Kidney epithelial cell (primary cell): ENCODE measurements at regions not wholly inside any gene's neighbourhood (a gene's known extent, or its start where the extent isn't known, plus 50 kb on each side); places are given as distances from the start of the nearest gene placed in this dataset.

ENCODE experiments used
- DNase-seq: peaks from one replicate; pipeline ENCODE4 v3.0.0-alpha.2; 2010; ENCODE audit warnings: low read depth
- H3K27me3 ChIP-seq: 2 replicates; pipeline ENCODE4 v1.6.0; 2011; ENCODE audit warnings: low read length; ENCODE audit not compliant: control insufficient read depth, insufficient read depth
- H3K36me3 ChIP-seq: 2 replicates; pipeline ENCODE4 v1.5.1; 2011; ENCODE audit warnings: low read length; ENCODE audit not compliant: control insufficient read depth, insufficient read depth
- H3K4me3 ChIP-seq: 2 replicates; pipeline ENCODE4 v1.5.1; 2011; ENCODE audit warnings: low read depth, mild to moderate bottlenecking, control low read depth, low read length
- TF ChIP-seq, protein P1 (sequence below): IDR thresholded peaks from 2 replicates; pipeline ENCODE4 v1.5.1; 2011; ENCODE audit warnings: mild to moderate bottlenecking, moderate library complexity, low read length, control low read depth, inconsistent platforms; ENCODE audit not compliant: insufficient read depth, poor library complexity, severe bottlenecking

DNA sequence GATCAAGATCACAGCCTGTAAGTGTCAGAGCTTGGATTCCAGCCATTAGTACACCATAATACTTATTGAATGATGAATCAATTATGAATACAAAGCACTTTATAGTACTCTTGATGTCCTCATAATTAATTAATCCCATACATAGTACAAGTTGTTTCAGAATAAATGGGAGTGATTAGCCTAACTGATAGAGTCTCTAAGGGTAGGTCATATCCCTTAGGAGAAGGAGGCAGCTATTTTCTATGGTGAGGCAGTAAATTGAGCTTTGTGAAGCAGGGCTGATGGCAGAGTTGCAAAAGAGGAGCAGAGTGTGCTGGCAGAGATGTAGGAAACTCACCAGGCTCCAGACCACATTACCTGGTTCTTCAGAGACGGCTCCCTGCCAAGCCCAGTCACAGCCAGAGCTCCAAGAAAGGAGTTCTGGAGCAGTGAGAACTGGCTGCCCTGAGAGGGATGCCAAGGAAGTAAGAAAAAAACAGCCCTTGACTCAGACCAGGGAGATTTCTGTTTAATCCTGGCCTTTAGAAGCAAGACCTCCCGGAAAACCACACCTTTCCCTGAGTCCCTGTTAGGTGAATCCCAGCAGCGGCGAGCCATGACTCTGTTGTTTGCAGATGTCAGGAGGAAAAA lies 112.9 kb downstream of the SH3TC2 start:
- H3K4me3 ChIP-seq, result no peak overlapping the region
- no peak for DNase-seq
- H3K36me3 ChIP-seq, result no peaks in the 10 kb centered on the region
- no peaks in the 10 kb centered on the region for H3K27me3 ChIP-seq
- TF ChIP-seq, protein P1, sequence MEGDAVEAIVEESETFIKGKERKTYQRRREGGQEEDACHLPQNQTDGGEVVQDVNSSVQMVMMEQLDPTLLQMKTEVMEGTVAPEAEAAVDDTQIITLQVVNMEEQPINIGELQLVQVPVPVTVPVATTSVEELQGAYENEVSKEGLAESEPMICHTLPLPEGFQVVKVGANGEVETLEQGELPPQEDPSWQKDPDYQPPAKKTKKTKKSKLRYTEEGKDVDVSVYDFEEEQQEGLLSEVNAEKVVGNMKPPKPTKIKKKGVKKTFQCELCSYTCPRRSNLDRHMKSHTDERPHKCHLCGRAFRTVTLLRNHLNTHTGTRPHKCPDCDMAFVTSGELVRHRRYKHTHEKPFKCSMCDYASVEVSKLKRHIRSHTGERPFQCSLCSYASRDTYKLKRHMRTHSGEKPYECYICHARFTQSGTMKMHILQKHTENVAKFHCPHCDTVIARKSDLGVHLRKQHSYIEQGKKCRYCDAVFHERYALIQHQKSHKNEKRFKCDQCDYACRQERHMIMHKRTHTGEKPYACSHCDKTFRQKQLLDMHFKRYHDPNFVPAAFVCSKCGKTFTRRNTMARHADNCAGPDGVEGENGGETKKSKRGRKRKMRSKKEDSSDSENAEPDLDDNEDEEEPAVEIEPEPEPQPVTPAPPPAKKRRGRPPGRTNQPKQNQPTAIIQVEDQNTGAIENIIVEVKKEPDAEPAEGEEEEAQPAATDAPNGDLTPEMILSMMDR, result no peak

GRCh38 chr5:148950471-148950863 lies 112.4 kb downstream of the SH3TC2 start:
- Histone ChIP-seq H3K4me3 (no peak overlapping the region), H3K27me3 (no peaks in the 10 kb centered on the region), H3K36me3 (no peaks in the 10 kb centered on the region)
- DNase-seq, result no peak
- TF ChIP-seq, protein P1, result no peak

- H3K27me3 ChIP-seq, result no peaks in the 10 kb centered on the region
These were observed 112.0 kb downstream of the SH3TC2 start for GRCh38 chr5:148950892-148951291.

GRCh38 chr5:148951612-148952011 lies 111.2 kb downstream of the SH3TC2 start:
- no peak for DNase-seq
- no peaks in the 10 kb centered on the region for H3K27me3 ChIP-seq
- H3K4me3 ChIP-seq, result no peak overlapping the region
- no peaks in the 10 kb centered on the region for H3K36me3 ChIP-seq
- TF ChIP-seq, protein P1, result no peak

More at GRCh38 chr5:148950892-148951291, 112.0 kb downstream of the SH3TC2 start:
- H3K36me3 ChIP-seq, result no peaks in the 10 kb centered on the region
- no peak for DNase-seq
- TF ChIP-seq, protein P1, result no peak
- no peak overlapping the region for H3K4me3 ChIP-seq

DNA sequence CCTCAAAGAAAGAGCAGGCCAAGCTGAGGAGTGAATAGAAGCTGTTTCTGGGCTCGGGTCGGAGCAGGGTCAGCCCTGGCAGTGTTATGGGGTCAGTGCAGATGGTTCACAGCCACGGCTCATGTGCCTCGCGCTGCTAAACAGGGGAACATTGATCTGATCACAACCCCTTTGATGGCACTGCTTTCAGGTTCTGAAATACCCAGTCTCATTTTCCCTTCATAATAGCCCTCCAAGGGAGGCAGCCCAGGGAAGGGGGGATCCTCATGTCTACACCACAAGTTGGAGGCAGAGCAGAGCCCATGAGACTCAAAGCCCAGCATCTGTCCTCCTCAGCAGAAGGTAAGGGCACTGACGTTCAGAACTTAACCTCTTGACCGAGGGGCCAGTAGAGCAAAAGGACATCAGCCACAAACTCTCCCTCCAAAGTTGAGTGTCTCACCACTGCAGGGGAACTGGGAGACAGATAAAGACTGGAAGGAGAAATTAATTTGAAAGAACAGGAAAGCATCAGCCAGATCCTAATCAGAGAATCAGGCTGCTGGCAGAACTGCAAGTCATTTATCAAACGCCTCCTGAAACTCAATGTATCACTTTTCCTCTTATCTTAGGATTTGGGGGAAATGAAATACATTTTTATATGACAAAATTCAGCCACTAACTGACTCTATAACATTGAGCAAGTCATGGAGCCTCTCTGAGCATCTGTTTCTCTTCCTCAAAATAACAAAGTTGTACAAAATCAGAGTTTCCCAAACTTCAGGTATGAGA lies 110.6 kb downstream of the SH3TC2 start:
- H3K36me3 ChIP-seq, result no peaks in the 10 kb centered on the region
- TF ChIP-seq, protein P1, result no peak
- H3K4me3 ChIP-seq, result no peak overlapping the region
- DNase-seq, result no peak
- no peaks in the 10 kb centered on the region for H3K27me3 ChIP-seq
